B cell (primary cell): ENCODE measurements at regions not wholly inside any gene's neighbourhood (a gene's known extent, or its start where the extent isn't known, plus 50 kb on each side); places are given as distances from the start of the nearest gene placed in this dataset.

Experiments used
- ATAC-seq: fragments of 200-7000 bp; cut with Tn5 transposase; one replicate; pipeline ENCODE4 v1.10.0; 2021; ENCODE audit warnings: low read depth, mild to moderate bottlenecking, moderate number of reproducible peaks, moderate library complexity
- CTCF ChIA-PET: fragments of 350-600 bp; sonication (Branson Sonifier 250); formaldehyde crosslinking; loops from one replicate; lab custom pipeline; 2021; ENCODE audit warnings: antibody characterized with exemption, inconsistent platforms; lab: Charles Lee
- POLR2A ChIA-PET: fragments of 350-600 bp; sonication (Branson Sonifier 250); formaldehyde crosslinking; loops from one replicate; lab custom pipeline; 2021; ENCODE audit warnings: antibody characterized with exemption; lab: Charles Lee
- DNase-seq: peaks from one replicate; pipeline ENCODE4 v3.0.0; 2013
- H2AFZ ChIP-seq: 2 replicates; pipeline ENCODE4 v1.6.1; 2012; ENCODE audit warnings: mild to moderate bottlenecking, low read depth, low read length; ENCODE audit not compliant: insufficient read depth, poor library complexity, severe bottlenecking
- H3K27ac ChIP-seq, 2 donors: 1 replicate in 1 of 2; 2 replicates in 1 of 2; pipeline ENCODE4 v1.5.1; 2012 to 2013; ENCODE audit warnings: low read length in 2 of 2, mild to moderate bottlenecking in 2 of 2, moderate library complexity in 1 of 2
- H3K27me3 ChIP-seq, 4 experiments: fragments of 200-600 bp in 1 of 4; sonication (generic) in 1 of 4; replicated peaks in 1 of 4; 1 replicate in 2 of 4; 2 replicates in 2 of 4; pipeline versions ENCODE4 v1.6.1 to v1.7.0; 2013 to 2016; ENCODE audit warnings: low read length in 3 of 4, mild to moderate bottlenecking in 2 of 4, mixed read lengths in 1 of 4, moderate library complexity in 1 of 4; ENCODE audit not compliant: insufficient read depth in 4 of 4, control insufficient read depth in 3 of 4; ENCODE audit errors: control extremely low read depth in 1 of 4
- H3K36me3 ChIP-seq, 2 experiments: replicated peaks in 1 of 2; 1 replicate in 1 of 2; 2 replicates in 1 of 2; pipeline versions ENCODE4 v1.6.1 to v1.7.1; 2013; ENCODE audit warnings: low read length in 1 of 2; ENCODE audit not compliant: insufficient read depth in 2 of 2, control insufficient read depth in 1 of 2; ENCODE audit errors: control extremely low read depth in 1 of 2, extremely low read depth in 1 of 2
- H3K4me1 ChIP-seq, 2 donors: fragments of 200-600 bp in 1 of 2; sonication (generic) in 1 of 2; 1 replicate in 1 of 2; 2 replicates in 1 of 2; pipeline versions ENCODE4 v1.5.1 to v1.6.1; 2013 to 2017; ENCODE audit warnings: low read length in 2 of 2; ENCODE audit not compliant: control insufficient read depth in 2 of 2, insufficient read depth in 2 of 2
- H3K4me2 ChIP-seq: replicated peaks from 2 replicates; pipeline ENCODE3; 2012; ENCODE audit warnings: mild to moderate bottlenecking, low read depth, low read length; ENCODE audit not compliant: poor library complexity, severe bottlenecking
- H3K4me3 ChIP-seq, 5 experiments: fragments of 200-600 bp in 1 of 5; sonication (generic) in 1 of 5; 1 replicate in 3 of 5; 2 replicates in 2 of 5; pipeline versions ENCODE4 v1.5.1 to v1.7.0; 2011 to 2016; ENCODE audit warnings: low read length in 4 of 5, mild to moderate bottlenecking in 4 of 5, low read depth in 2 of 5, control low read depth in 1 of 5, moderate library complexity in 1 of 5; ENCODE audit not compliant: insufficient read depth in 1 of 5; ENCODE audit errors: control extremely low read depth in 1 of 5, extremely low read depth in 1 of 5
- H3K79me2 ChIP-seq: fragments of 200-600 bp; sonication (generic); one replicate; pipeline ENCODE4 v1.6.0; 2016; ENCODE audit warnings: low read length; ENCODE audit not compliant: control insufficient read depth, insufficient read depth
- H3K9ac ChIP-seq: fragments of 200-600 bp; sonication (generic); 2 replicates; pipeline ENCODE4 v1.6.1; 2017; ENCODE audit warnings: mild to moderate bottlenecking, low read length, moderate library complexity
- H3K9me3 ChIP-seq, 3 donors: one replicate each; pipeline versions ENCODE4 v1.6.1 to v1.7.1; 2013; ENCODE audit warnings: low read length in 2 of 3; ENCODE audit not compliant: control insufficient read depth in 2 of 3, insufficient read depth in 1 of 3; ENCODE audit errors: control extremely low read depth in 1 of 3
- H4K20me1 ChIP-seq: 2 replicates; pipeline ENCODE4 v1.6.0; 2012; ENCODE audit warnings: mild to moderate bottlenecking, low read length; ENCODE audit not compliant: insufficient read depth, control insufficient read depth, poor library complexity, severe bottlenecking
- H3K27ac Mint-ChIP-seq: one replicate; pipeline ENCODE4 v1.8.0; 2021; ENCODE audit warnings: mixed read lengths
- H3K27me3 Mint-ChIP-seq: one replicate; pipeline ENCODE4 v1.8.0; 2021; ENCODE audit warnings: mixed read lengths
- H3K4me1 Mint-ChIP-seq: one replicate; pipeline ENCODE4 v1.8.0; 2021; ENCODE audit warnings: mixed read lengths
- H3K4me3 Mint-ChIP-seq: one replicate; pipeline ENCODE4 v1.8.0; 2021; ENCODE audit warnings: mixed read lengths
- H3K9me3 Mint-ChIP-seq: one replicate; pipeline ENCODE4 v1.8.0; 2022; ENCODE audit warnings: mixed read lengths; ENCODE audit not compliant: insufficient read depth
- CTCF ChIP-seq: fragments of 200-600 bp; IDR thresholded peaks from one replicate; pipeline ENCODE4 v1.8.0; 2022; ENCODE audit warnings: antibody characterized with exemption, mild to moderate bottlenecking
- EZH2 ChIP-seq: IDR thresholded peaks from 2 replicates; pipeline ENCODE4 v1.6.1; 2012; ENCODE audit warnings: borderline replicate concordance, low read depth, mild to moderate bottlenecking, moderate library complexity, low read length; ENCODE audit not compliant: insufficient read depth, poor library complexity, severe bottlenecking
- WGBS: methylation state at CpG from one replicate; pipeline ENCODE4 v1.1.5; 2013; ENCODE audit warnings: missing lambda C conversion rate; ENCODE audit not compliant: insufficient coverage; 5-methylcytosine and 5-hydroxymethylcytosine counted together
- intact Hi-C: fragments of 100-400 bp; cut with micrococcal nuclease; formaldehyde crosslinking; loops from one replicate; pipeline ENCODE4 v1.10.0; 2022

- intact Hi-C loops = no loop called here
- no peak overlapping the region for H2AFZ ChIP-seq
- DNase-seq = no peak
Observed at GRCh38 chr5:122629121-122629677, 145.7 kb upstream of the SNX2 start.

GRCh38 chr5:122638581-122638980 is 136.3 kb upstream of the SNX2 start:
- Histone ChIP-seq H4K20me1 (no peaks in the 10 kb centered on the region), H3K4me1 (no peaks in the 10 kb centered on the region), H3K4me2 (no peak overlapping the region), H2AFZ (no peak overlapping the region), H3K9me3 (peaks cover 0 to 11% (median 0%) of the 10 kb centered on the region in 3 donors), H3K27me3 (peaks cover 0 to 3% (median 0%) of the 10 kb centered on the region in 4 experiments), H3K79me2 (no peaks in the 10 kb centered on the region), H3K36me3 (no peaks in the 10 kb centered on the region), H3K4me3 (no peak overlapping the region), H3K27ac (no peak overlapping the region), H3K9ac (no peak overlapping the region)
- Mint-ChIP-seq H3K4me3 (no peak overlapping the region), H3K9me3 (peaks cover 3% of the 10 kb centered on the region), H3K27me3 (peaks cover 6% of the 10 kb centered on the region), H3K27ac (no peak overlapping the region), H3K4me1 (no peaks in the 10 kb centered on the region)
- ChIA-PET CTCF (no interaction called here), POLR2A (no interaction called here)
- intact Hi-C loops = no loop called here
- DNase-seq (no peak), ATAC-seq (no peak)
- TF ChIP-seq EZH2 (no peak), CTCF (no peak)
- no CpG with 5 or more reads among the region's 1 CpG for WGBS

More at GRCh38 chr5:122629121-122629677, 145.7 kb upstream of the SNX2 start:
- H3K27me3 Mint-ChIP-seq = no peaks in the 10 kb centered on the region
- H3K4me1 Mint-ChIP-seq = peaks cover 3% of the 10 kb centered on the region
- no peaks in the 10 kb centered on the region for H3K4me1 ChIP-seq
- no peak overlapping the region for H3K27ac Mint-ChIP-seq
- no peak overlapping the region for H3K9ac ChIP-seq
- H3K9me3 ChIP-seq = peaks cover 0 to 3% (median 0%) of the 10 kb centered on the region in 3 donors
- H3K4me3 Mint-ChIP-seq = no peak overlapping the region
- H3K36me3 ChIP-seq = no peaks in the 10 kb centered on the region
- ATAC-seq = no peak
- WGBS = 95% methylated on average over 3 of the region's 7 CpGs
- H3K27me3 ChIP-seq = no peaks in the 10 kb centered on the region
- TF ChIP-seq CTCF (no peak), EZH2 (no peak)
- H3K27ac ChIP-seq = no peak overlapping the region
- ChIA-PET POLR2A (no interaction called here), CTCF (no interaction called here)
- no peaks in the 10 kb centered on the region for H3K79me2 ChIP-seq
- no peak overlapping the region for H3K4me2 ChIP-seq
- no peaks in the 10 kb centered on the region for H4K20me1 ChIP-seq
- no peaks in the 10 kb centered on the region for H3K9me3 Mint-ChIP-seq
- H3K4me3 ChIP-seq = no peak overlapping the region
